Gastroesophageal sphincter (tissue), 4 donors: ENCODE measurements at regions not wholly inside any gene's neighbourhood (a gene's known extent, or its start where the extent isn't known, plus 50 kb on each side); places are given as distances from the start of the nearest gene placed in this dataset.

ENCODE experiments used
- ATAC-seq: fragments of 150-250 bp; one replicate; pipeline ENCODE4 v1.9.1; 2016; ENCODE audit warnings: mild to moderate bottlenecking, moderate library complexity
- H3K27ac ChIP-seq, 4 donors: fragments of 200-600 bp; sonication (generic) in 3 of 4; 1 replicate in 3 of 4; 2 replicates in 1 of 4; pipeline ENCODE4 v1.5.1; 2016 to 2019
- H3K27me3 ChIP-seq: fragments of 200-600 bp; sonication (generic); one replicate; pipeline ENCODE4 v1.5.1; 2019
- H3K36me3 ChIP-seq, 2 donors: fragments of 200-600 bp; sonication (generic); one replicate each; pipeline ENCODE4 v1.5.1; 2019; ENCODE audit warnings: control low read depth in 1 of 2
- H3K4me1 ChIP-seq, 3 donors: fragments of 200-600 bp; sonication (generic); 1 replicate in 2 of 3; 2 replicates in 1 of 3; pipeline ENCODE4 v1.5.1; 2016 to 2019; ENCODE audit warnings: control low read depth in 2 of 3
- H3K4me3 ChIP-seq, 2 donors: fragments of 200-600 bp; sonication (generic); one replicate each; pipeline ENCODE4 v1.5.1; 2019; ENCODE audit warnings: mild to moderate bottlenecking in 1 of 2, moderate library complexity in 1 of 2
- H3K9me3 ChIP-seq, 3 donors: fragments of 200-600 bp; sonication (generic); one replicate each; pipeline ENCODE4 v1.5.1; 2017 to 2019; ENCODE audit warnings: control low read depth in 2 of 3
- CTCF ChIP-seq, 4 experiments: fragments of 200-600 bp in 2 of 4; fragments of 450-650 bp in 2 of 4; sonication (generic) in 1 of 4; IDR thresholded peaks; one replicate each; pipeline ENCODE4 v1.5.1; 2017 to 2019; ENCODE audit warnings: antibody characterized with exemption in 4 of 4, mild to moderate bottlenecking in 2 of 4, moderate library complexity in 2 of 4
- EP300 ChIP-seq: sonication (generic); formaldehyde crosslinking; IDR thresholded peaks from one replicate; pipeline ENCODE4 v1.6.1; 2017; ENCODE audit warnings: antibody characterized with exemption, mild to moderate bottlenecking
- POLR2A ChIP-seq, 2 donors: fragments of 450-650 bp; IDR thresholded peaks; one replicate each; pipeline ENCODE4 v1.6.1; 2017; ENCODE audit warnings: antibody characterized with exemption in 2 of 2, mild to moderate bottlenecking in 2 of 2, moderate library complexity in 1 of 2
- POLR2AphosphoS5 ChIP-seq: sonication (generic); formaldehyde crosslinking; IDR thresholded peaks from one replicate; pipeline ENCODE4 v1.6.1; 2017; ENCODE audit warnings: antibody characterized with exemption
- WGBS, 2 donors: methylation state at CpG; one replicate each; pipeline ENCODE4 v1.1.5; 2018; ENCODE audit warnings: low coverage in 1 of 2; 5-methylcytosine and 5-hydroxymethylcytosine counted together

DNA sequence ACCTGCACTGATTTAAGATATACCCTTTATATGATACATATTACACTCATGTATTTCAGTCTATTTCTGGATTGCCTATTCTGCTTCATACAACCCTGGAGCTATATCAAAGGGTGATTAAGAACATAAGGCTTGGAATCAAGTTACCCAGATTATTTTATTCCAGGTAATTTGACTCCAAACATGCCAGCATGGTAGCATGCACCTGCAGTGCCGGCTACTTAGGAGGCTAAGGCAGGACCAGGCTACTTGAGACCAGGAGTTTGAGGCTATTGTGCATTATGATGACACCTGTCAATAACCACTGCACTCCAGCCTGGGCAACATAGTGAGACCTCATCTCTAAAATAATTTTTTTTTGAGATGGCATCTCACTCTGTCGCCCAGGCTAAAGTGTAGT is 50.4 kb upstream of the NEO1 start:
- ATAC-seq = no peak
- no peak overlapping the region for H3K4me3 ChIP-seq
- H3K36me3 ChIP-seq = no peaks in the 10 kb centered on the region
- no peaks in the 10 kb centered on the region for H3K9me3 ChIP-seq
- WGBS, 2 donors = 90% methylated on average over 2 of the region's 2 CpGs; no CpG with 5 or more reads in 1 of the 2 donors
- H3K27me3 ChIP-seq = peaks cover 7% of the 10 kb centered on the region
- TF ChIP-seq CTCF (IDR thresholded peaks at IDR 0.05) = no peak
- H3K4me1 ChIP-seq = no peaks in the 10 kb centered on the region
- H3K27ac ChIP-seq = no peak overlapping the region

DNA sequence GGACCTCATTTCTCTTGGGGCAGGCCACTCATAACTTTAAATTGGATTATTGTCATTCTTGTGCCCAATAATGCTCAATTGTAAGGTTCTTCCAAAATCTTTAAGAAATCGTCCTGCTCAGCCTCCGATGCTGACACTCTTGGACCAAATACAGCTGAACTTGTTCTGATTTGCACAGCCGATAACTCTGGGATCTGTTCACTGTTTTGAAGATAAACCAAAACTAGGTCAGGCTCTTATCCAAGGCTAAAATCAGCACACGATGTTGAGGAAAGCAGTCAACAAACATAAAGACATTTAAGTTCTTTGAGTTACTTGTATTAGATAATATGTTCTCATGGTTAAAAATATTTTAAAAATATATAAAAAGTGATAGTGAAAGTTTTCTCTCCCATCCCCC is 52.0 kb upstream of the NEO1 start:
- 32 to 70% methylated on average over 4 of the region's 4 CpGs for WGBS, 2 donors
- Histone ChIP-seq H3K36me3 (no peaks in the 10 kb centered on the region), H3K4me3 (no peak overlapping the region), H3K27ac (no peak overlapping the region), H3K9me3 (no peaks in the 10 kb centered on the region), H3K27me3 (peaks cover 4% of the 10 kb centered on the region), H3K4me1 (peaks cover 0 to 13% (median 0%) of the 10 kb centered on the region in 3 donors)
- no peak for ATAC-seq
- TF ChIP-seq POLR2A (IDR thresholded peaks at IDR 0.05) = no peak
- TF ChIP-seq POLR2AphosphoS5 = no peak
- TF ChIP-seq EP300 = no peak
- TF ChIP-seq CTCF (IDR thresholded peaks at IDR 0.05) = no peak

GRCh38 chr15:72999586-72999985 is 52.7 kb upstream of the NEO1 start:
- peaks cover 0 to 20% (median 0%) of the 10 kb centered on the region in 3 donors for H3K4me1 ChIP-seq
- WGBS, 2 donors = 74 to 80% methylated on average over 1 to 3 of the region's 3 CpGs
- no peaks in the 10 kb centered on the region for H3K27me3 ChIP-seq
- no peaks in the 10 kb centered on the region for H3K9me3 ChIP-seq
- TF ChIP-seq POLR2A (IDR thresholded peaks at IDR 0.05) (no peak), POLR2AphosphoS5 (no peak), EP300 (no peak), CTCF (IDR thresholded peaks at IDR 0.05) (no peak)
- no peaks in the 10 kb centered on the region for H3K36me3 ChIP-seq
- no peak overlapping the region for H3K4me3 ChIP-seq
- no peak for ATAC-seq
- H3K27ac ChIP-seq = no peak overlapping the region

GRCh38 chr15:72998681-72999466 is 53.4 kb upstream of the NEO1 start:
- Histone ChIP-seq H3K9me3 (no peaks in the 10 kb centered on the region), H3K27me3 (no peaks in the 10 kb centered on the region), H3K4me3 (no peak overlapping the region), H3K27ac (no peak overlapping the region), H3K4me1 (peaks cover 0 to 27% (median 6%) of the 10 kb centered on the region in 3 donors), H3K36me3 (no peaks in the 10 kb centered on the region)
- 76 to 93% methylated on average over 9 to 11 of the region's 18 CpGs for WGBS, 2 donors
- ATAC-seq = no peak
- TF ChIP-seq POLR2A (IDR thresholded peaks at IDR 0.05) = no peak
- no peak for TF ChIP-seq POLR2AphosphoS5
- TF ChIP-seq EP300 = no peak
- TF ChIP-seq CTCF (IDR thresholded peaks at IDR 0.05) = no peak

DNA sequence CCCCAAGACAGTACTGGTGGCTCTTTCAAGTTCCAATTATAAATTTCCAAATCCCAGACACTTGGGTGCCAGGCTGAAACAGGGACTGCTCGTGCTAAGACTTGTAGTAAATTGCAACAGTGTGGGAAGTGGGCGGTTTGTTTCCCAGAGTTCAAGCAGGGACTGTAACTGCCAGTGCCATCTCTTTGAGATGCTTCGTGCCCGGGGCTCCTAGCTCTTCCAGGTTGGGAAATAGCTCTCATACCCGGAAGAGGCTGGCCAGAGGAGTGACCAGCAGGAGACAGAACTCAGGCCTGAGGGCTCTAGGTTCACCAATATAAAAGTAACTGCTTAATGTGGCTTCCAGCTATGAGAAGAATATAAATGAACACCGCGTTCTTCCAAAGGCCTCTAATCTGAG is 54.0 kb upstream of the NEO1 start:
- H3K27ac ChIP-seq = no peak overlapping the region
- ATAC-seq = no peak
- H3K9me3 ChIP-seq = no peaks in the 10 kb centered on the region
- WGBS, 2 donors = 73% methylated on average over 4 to 6 of the region's 7 CpGs
- TF ChIP-seq CTCF (IDR thresholded peaks at IDR 0.05) (no peak), POLR2A (IDR thresholded peaks at IDR 0.05) (no peak), EP300 (no peak), POLR2AphosphoS5 (no peak)
- no peaks in the 10 kb centered on the region for H3K27me3 ChIP-seq
- no peaks in the 10 kb centered on the region for H3K36me3 ChIP-seq
- H3K4me1 ChIP-seq = peaks cover 0 to 33% (median 10%) of the 10 kb centered on the region in 3 donors
- no peak overlapping the region for H3K4me3 ChIP-seq
